ENCODE measurements at regions not wholly inside any gene's neighbourhood (a gene's known extent, or its start where the extent isn't known, plus 50 kb on each side); places are given as distances from the start of the nearest gene placed in this dataset.

- no peak overlapping the region for H3K4me3 ChIP-seq (ENCODE audit: low read length)
- no peak for DNase-seq (ENCODE audit: low read depth)
- TF ChIP-seq CTCF (IDR thresholded peaks at IDR 0.05; ENCODE audit: insufficient read depth, low read depth, low read length, missing control alignments): no peak
Measured at GRCh38 chr10:63030536-63030935, 102.6 kb upstream of the NRBF2 start.

- no peak for TF ChIP-seq CTCF (IDR thresholded peaks at IDR 0.05; ENCODE audit: insufficient read depth, low read depth, low read length, missing control alignments)
- H3K4me3 ChIP-seq (ENCODE audit: low read length): no peak overlapping the region
- DNase-seq (ENCODE audit: low read depth): no peak
Measured at GRCh38 chr10:63027531-63027930, 105.6 kb upstream of the NRBF2 start.

- TF ChIP-seq CTCF (IDR thresholded peaks at IDR 0.05; ENCODE audit: insufficient read depth, low read depth, low read length, missing control alignments): no peak
- no peak overlapping the region for H3K4me3 ChIP-seq (ENCODE audit: low read length)
- DNase-seq (ENCODE audit: low read depth): no peak
Measured at GRCh38 chr10:63021225-63021624, 111.9 kb upstream of the NRBF2 start.

- no peak for TF ChIP-seq CTCF (IDR thresholded peaks at IDR 0.05; ENCODE audit: insufficient read depth, low read depth, low read length, missing control alignments)
Measured at GRCh38 chr10:63013755-63014154, 119.4 kb upstream of the NRBF2 start.

GRCh38 chr10:63012623-63013022 lies 120.5 kb upstream of the NRBF2 start:
- no peak for TF ChIP-seq CTCF (IDR thresholded peaks at IDR 0.05; ENCODE audit: insufficient read depth, low read depth, low read length, missing control alignments)
- no peak for DNase-seq (ENCODE audit: low read depth)
- no peak overlapping the region for H3K4me3 ChIP-seq (ENCODE audit: low read length)

More at GRCh38 chr10:63013755-63014154, 119.4 kb upstream of the NRBF2 start:
- no peak for DNase-seq (ENCODE audit: low read depth)
- no peak overlapping the region for H3K4me3 ChIP-seq (ENCODE audit: low read length)

- no peak for TF ChIP-seq CTCF (IDR thresholded peaks at IDR 0.05; ENCODE audit: insufficient read depth, low read depth, low read length, missing control alignments)
- H3K4me3 ChIP-seq (ENCODE audit: low read length): no peak overlapping the region
- no peak for DNase-seq (ENCODE audit: low read depth)
Measured at GRCh38 chr10:63010203-63010602, 122.9 kb upstream of the NRBF2 start.

GRCh38 chr10:63008491-63008890 lies 124.6 kb upstream of the NRBF2 start:
- H3K4me3 ChIP-seq (ENCODE audit: low read length): no peak overlapping the region
- DNase-seq (ENCODE audit: low read depth): no peak
- no peak for TF ChIP-seq CTCF (IDR thresholded peaks at IDR 0.05; ENCODE audit: insufficient read depth, low read depth, low read length, missing control alignments)

All from epithelial cell of esophagus (primary cell).